NCI-H2171 treated with DMSO at 0.1 percent for 48 hours (cell line): ENCODE measurements at regions not wholly inside any gene's neighbourhood (a gene's known extent, or its start where the extent isn't known, plus 50 kb on each side); places are given as distances from the start of the nearest gene placed in this dataset.
A peak's percentile ranks its signal among the peaks of the same experiment; 100 is the strongest.

Experiments used
- DNase-seq: peaks from one replicate; lab custom pipeline; 2025; lab: John Stamatoyannopoulos, UW

GRCh38 chr2:7930800-7931635, 750.8 kb upstream of the ID2 start:
- DNase-seq, result peak; percentile 98

- no peak for DNase-seq
Observed at GRCh38 chr2:7931808-7932207, 750.0 kb upstream of the ID2 start.

- DNase-seq, result no peak
Observed at GRCh38 chr2:7933672-7934071, 748.2 kb upstream of the ID2 start.

- no peak for DNase-seq
Observed at GRCh38 chr2:7934476-7934875, 747.4 kb upstream of the ID2 start.

GRCh38 chr2:7937082-7937481, 744.8 kb upstream of the ID2 start:
- DNase-seq, result no peak

- DNase-seq, result no peak
Observed at GRCh38 chr2:7940723-7941122, 741.1 kb upstream of the ID2 start.

GRCh38 chr2:7943446-7943845, 738.4 kb upstream of the ID2 start:
- DNase-seq, result no peak

GRCh38 chr2:7945026-7945425, 736.8 kb upstream of the ID2 start:
- DNase-seq, result no peak

- no peak for DNase-seq
Observed at GRCh38 chr2:7950035-7950612, 731.7 kb upstream of the ID2 start.

- DNase-seq, result no peak
Observed at GRCh38 chr2:7951001-7951400, 730.9 kb upstream of the ID2 start.

GRCh38 chr2:7951490-7951889, 730.4 kb upstream of the ID2 start:
- DNase-seq, result no peak

- DNase-seq, result no peak
Observed at GRCh38 chr2:7952046-7952745, 729.7 kb upstream of the ID2 start.

- peak; percentile 73 for DNase-seq
Observed at GRCh38 chr2:7953195-7953594, 728.7 kb upstream of the ID2 start.

- no peak for DNase-seq
Observed at GRCh38 chr2:7954234-7954633, 727.6 kb upstream of the ID2 start.

- DNase-seq, result no peak
Observed at GRCh38 chr2:7956126-7956689, 725.6 kb upstream of the ID2 start.

GRCh38 chr2:7961550-7961949, 720.3 kb upstream of the ID2 start:
- DNase-seq, result no peak

- peak; percentile 33 for DNase-seq
Observed at GRCh38 chr2:7962161-7962560, 719.7 kb upstream of the ID2 start.

- no peak for DNase-seq
Observed at GRCh38 chr2:7963787-7964186, 718.1 kb upstream of the ID2 start.

GRCh38 chr2:7966032-7966431, 715.8 kb upstream of the ID2 start:
- no peak for DNase-seq

- DNase-seq, result no peak
Observed at GRCh38 chr2:7967707-7968405, 714.0 kb upstream of the ID2 start.

GRCh38 chr2:7969756-7970515, 711.9 kb upstream of the ID2 start:
- DNase-seq, result no peak
